ACC112 (cell line): ENCODE measurements at regions not wholly inside any gene's neighbourhood (a gene's known extent, or its start where the extent isn't known, plus 50 kb on each side); places are given as distances from the start of the nearest gene placed in this dataset.

Experiments used
- H2AFZ ChIP-seq: fragments of 200-600 bp; sonication (generic); one replicate; pipeline ENCODE4 v1.6.0; 2017; ENCODE audit warnings: antibody characterized with exemption, low read length; ENCODE audit not compliant: unreplicated experiment
- H3K27ac ChIP-seq: fragments of 200-600 bp; sonication (generic); 2 replicates; pipeline ENCODE4 v1.5.1; 2014; ENCODE audit warnings: low read depth, mild to moderate bottlenecking, antibody characterized with exemption, low read length, moderate library complexity
- H3K27me3 ChIP-seq: fragments of 200-600 bp; sonication (generic); 2 replicates; pipeline ENCODE4 v1.6.1; 2014; ENCODE audit warnings: mild to moderate bottlenecking, antibody characterized with exemption, low read length, moderate library complexity, mixed read lengths; ENCODE audit not compliant: insufficient read depth
- H3K36me3 ChIP-seq: fragments of 200-600 bp; sonication (generic); 2 replicates; pipeline ENCODE4 v1.6.1; 2016; ENCODE audit warnings: mild to moderate bottlenecking, antibody characterized with exemption, low read length, moderate library complexity, mixed read lengths; ENCODE audit not compliant: insufficient read depth
- H3K4me1 ChIP-seq: fragments of 200-600 bp; sonication (generic); one replicate; pipeline ENCODE4 v1.6.1; 2016; ENCODE audit warnings: low read length, mixed read lengths; ENCODE audit not compliant: insufficient read depth, unreplicated experiment, control insufficient read depth
- H3K4me3 ChIP-seq: fragments of 200-600 bp; sonication (generic); 2 replicates; pipeline ENCODE4 v1.5.1; 2014; ENCODE audit warnings: mild to moderate bottlenecking, low read depth, low read length
- H3K79me2 ChIP-seq: fragments of 200-600 bp; sonication (generic); one replicate; pipeline ENCODE4 v1.6.0; 2016; ENCODE audit warnings: low read length; ENCODE audit not compliant: control insufficient read depth, unreplicated experiment, insufficient read depth

DNA sequence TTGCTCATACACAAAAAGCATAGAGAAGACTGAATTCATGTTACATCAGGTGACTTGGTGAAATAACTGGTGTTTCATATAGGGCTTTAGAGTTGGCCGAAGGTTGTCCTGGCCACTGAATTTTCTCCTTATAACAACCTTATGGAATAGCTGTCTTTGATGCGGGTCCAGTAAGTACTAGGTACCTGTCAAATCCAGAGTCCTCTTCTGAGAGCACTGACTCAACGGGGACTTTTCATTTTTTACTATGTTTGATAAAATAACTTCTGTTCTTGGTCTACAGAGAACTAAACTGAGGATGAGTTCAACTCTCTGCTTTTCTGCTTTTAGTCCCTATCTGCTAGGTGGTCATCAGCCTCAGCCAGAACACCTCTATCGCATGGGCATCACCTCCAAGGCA, 76.1 kb upstream of the JAK1 start:
- Histone ChIP-seq H3K27me3 (no peaks in the 10 kb centered on the region), H3K4me1 (no peaks in the 10 kb centered on the region), H3K79me2 (no peaks in the 10 kb centered on the region), H3K27ac (no peak overlapping the region), H3K36me3 (no peaks in the 10 kb centered on the region), H3K4me3 (no peak overlapping the region), H2AFZ (no peak overlapping the region)

DNA sequence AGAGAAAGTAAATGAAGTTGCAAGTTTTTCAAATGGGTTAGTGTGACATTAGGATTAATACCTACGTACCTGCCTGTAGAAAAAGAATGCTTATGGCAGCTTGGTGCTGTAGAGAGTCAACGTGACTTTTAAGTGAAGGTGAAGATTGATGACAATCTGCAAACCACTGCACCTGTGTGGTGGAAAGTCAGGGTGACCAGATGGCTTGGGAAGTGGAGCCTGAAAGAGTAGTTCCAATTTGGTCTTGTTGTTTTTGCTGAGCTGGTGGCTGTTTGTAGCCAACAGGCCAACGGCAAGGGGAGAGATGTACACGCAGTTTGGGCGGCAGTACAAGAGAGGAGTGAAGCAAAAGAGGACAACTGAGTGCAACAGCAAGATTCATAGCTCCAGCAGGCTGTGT, 78.1 kb upstream of the JAK1 start:
- no peaks in the 10 kb centered on the region for H3K79me2 ChIP-seq
- no peaks in the 10 kb centered on the region for H3K27me3 ChIP-seq
- H2AFZ ChIP-seq: no peak overlapping the region
- no peaks in the 10 kb centered on the region for H3K36me3 ChIP-seq
- no peak overlapping the region for H3K27ac ChIP-seq
- no peaks in the 10 kb centered on the region for H3K4me1 ChIP-seq
- no peak overlapping the region for H3K4me3 ChIP-seq

GRCh38 chr1:65045022-65045817, 78.9 kb upstream of the JAK1 start:
- H3K27me3 ChIP-seq: no peaks in the 10 kb centered on the region
- H3K4me3 ChIP-seq: no peak overlapping the region
- no peaks in the 10 kb centered on the region for H3K4me1 ChIP-seq
- H3K36me3 ChIP-seq: no peaks in the 10 kb centered on the region
- no peak overlapping the region for H2AFZ ChIP-seq
- no peaks in the 10 kb centered on the region for H3K79me2 ChIP-seq
- no peak overlapping the region for H3K27ac ChIP-seq

DNA sequence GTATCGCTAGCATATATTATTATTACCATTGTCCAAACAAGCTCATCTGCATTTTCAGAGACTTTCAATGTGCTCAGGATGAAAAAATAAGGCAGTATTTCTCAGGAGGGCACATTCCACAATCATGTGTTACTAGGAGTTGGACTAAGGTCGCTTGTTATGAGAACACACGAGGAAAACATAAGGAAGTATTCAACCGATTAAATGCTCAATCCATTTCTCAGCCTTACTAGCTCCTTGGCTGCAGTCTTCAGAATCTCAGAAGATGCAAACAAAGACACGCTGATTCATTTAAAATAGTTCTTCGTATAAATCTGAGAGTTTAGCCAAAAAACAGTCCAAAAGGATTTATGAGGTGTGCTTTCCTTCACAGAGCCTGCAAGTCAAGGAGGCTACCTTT, 82.0 kb upstream of the JAK1 start:
- Histone ChIP-seq H3K27me3 (no peaks in the 10 kb centered on the region), H3K27ac (no peak overlapping the region), H3K36me3 (no peaks in the 10 kb centered on the region), H3K4me1 (no peaks in the 10 kb centered on the region), H3K79me2 (no peaks in the 10 kb centered on the region), H3K4me3 (no peak overlapping the region), H2AFZ (no peak overlapping the region)

GRCh38 chr1:65049941-65050713, 83.8 kb upstream of the JAK1 start:
- Histone ChIP-seq H3K27me3 (no peaks in the 10 kb centered on the region), H3K27ac (no peak overlapping the region), H2AFZ (no peak overlapping the region), H3K4me3 (no peak overlapping the region), H3K36me3 (no peaks in the 10 kb centered on the region), H3K4me1 (no peaks in the 10 kb centered on the region), H3K79me2 (no peaks in the 10 kb centered on the region)

DNA sequence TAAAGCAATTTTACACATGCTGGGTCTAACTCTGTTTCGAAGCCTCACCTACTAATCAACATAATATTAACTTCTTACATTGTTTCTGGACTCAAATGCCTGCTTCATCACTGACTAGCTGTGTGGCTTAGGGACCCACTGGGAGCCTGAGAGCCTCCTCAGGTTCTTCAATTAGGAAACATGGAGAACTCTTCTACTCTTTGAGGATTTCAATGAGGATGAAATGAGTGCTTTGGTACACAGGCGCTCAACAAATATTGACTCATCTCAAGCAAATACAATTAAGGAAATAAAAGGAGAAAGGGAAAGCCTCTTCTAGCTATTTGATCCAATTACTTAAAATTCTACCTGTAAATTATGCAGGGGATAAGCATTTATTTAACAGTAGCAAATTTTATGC, 84.4 kb upstream of the JAK1 start:
- Histone ChIP-seq H3K4me3 (no peak overlapping the region), H2AFZ (no peak overlapping the region), H3K36me3 (no peaks in the 10 kb centered on the region), H3K4me1 (no peaks in the 10 kb centered on the region), H3K79me2 (no peaks in the 10 kb centered on the region), H3K27me3 (no peaks in the 10 kb centered on the region), H3K27ac (no peak overlapping the region)

- Histone ChIP-seq H3K27me3 (no peaks in the 10 kb centered on the region), H2AFZ (no peak overlapping the region), H3K27ac (no peak overlapping the region), H3K36me3 (no peaks in the 10 kb centered on the region), H3K4me3 (no peak overlapping the region), H3K79me2 (no peaks in the 10 kb centered on the region), H3K4me1 (no peaks in the 10 kb centered on the region)
Observed at GRCh38 chr1:65054481-65054880, 88.1 kb upstream of the JAK1 start.

- Histone ChIP-seq H3K36me3 (no peaks in the 10 kb centered on the region), H3K4me1 (peaks cover 7% of the 10 kb centered on the region), H3K4me3 (no peak overlapping the region), H3K27ac (no peak overlapping the region), H3K79me2 (no peaks in the 10 kb centered on the region), H3K27me3 (no peaks in the 10 kb centered on the region), H2AFZ (no peak overlapping the region)
Observed at GRCh38 chr1:65055747-65056146, 89.4 kb upstream of the JAK1 start.

DNA sequence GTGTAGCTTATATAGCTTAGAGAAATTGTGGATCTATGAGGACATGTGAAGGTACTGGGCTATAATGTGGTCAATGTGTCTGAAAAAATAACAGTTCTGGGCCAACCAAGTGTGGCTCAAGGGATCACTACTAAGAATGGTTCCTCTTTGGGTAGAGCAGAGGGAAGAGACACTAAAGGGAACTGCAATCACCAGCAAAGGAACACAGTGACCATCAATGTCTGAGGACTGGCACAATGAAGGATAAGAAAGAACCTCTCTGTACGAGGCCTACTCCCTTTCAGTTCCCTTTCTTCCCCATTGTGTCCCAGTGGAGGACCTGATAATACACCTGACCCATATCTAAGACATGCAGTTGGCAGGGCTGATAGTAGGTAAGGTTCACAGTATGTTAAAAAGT, 89.9 kb upstream of the JAK1 start:
- H3K4me1 ChIP-seq: peaks cover 7% of the 10 kb centered on the region
- no peaks in the 10 kb centered on the region for H3K27me3 ChIP-seq
- H3K36me3 ChIP-seq: no peaks in the 10 kb centered on the region
- no peak overlapping the region for H3K4me3 ChIP-seq
- no peak overlapping the region for H3K27ac ChIP-seq
- H2AFZ ChIP-seq: no peak overlapping the region
- H3K79me2 ChIP-seq: no peaks in the 10 kb centered on the region

GRCh38 chr1:65056866-65057265, 90.5 kb upstream of the JAK1 start:
- no peaks in the 10 kb centered on the region for H3K27me3 ChIP-seq
- H3K4me1 ChIP-seq: peaks cover 7% of the 10 kb centered on the region
- no peaks in the 10 kb centered on the region for H3K79me2 ChIP-seq
- H3K36me3 ChIP-seq: no peaks in the 10 kb centered on the region
- H3K27ac ChIP-seq: no peak overlapping the region
- no peak overlapping the region for H3K4me3 ChIP-seq
- no peak overlapping the region for H2AFZ ChIP-seq
